SK-N-SH (cell line): ENCODE measurements at regions not wholly inside any gene's neighbourhood (a gene's known extent, or its start where the extent isn't known, plus 50 kb on each side); places are given as distances from the start of the nearest gene placed in this dataset.

Experiments used
- CTCF ChIA-PET: fragments of 300-600, 350-600 bp; formaldehyde crosslinking; extraction: SDS; loops from one replicate; lab custom pipeline; 2021; lab: Yijun Ruan, JAX
- POLR2A ChIA-PET: fragments of 350-600 bp; sonication (Branson Sonifier 250); formaldehyde crosslinking; extraction: SDS; loops from one replicate; lab custom pipeline; 2020; ENCODE audit warnings: antibody characterized with exemption, inconsistent platforms; lab: Yijun Ruan, JAX
- DNase-seq: peaks from one replicate; pipeline ENCODE4 v3.0.0; 2012
- H2AFZ ChIP-seq: fragments of 200-600 bp; sonication (generic); 2 replicates; pipeline ENCODE4 v1.8.1; 2016; ENCODE audit warnings: antibody characterized with exemption, mild to moderate bottlenecking, low read depth
- H3F3A ChIP-seq: fragments of 200-600 bp; sonication (generic); replicated peaks from 2 replicates; pipeline ENCODE3; 2016; ENCODE audit warnings: antibody characterized with exemption, mild to moderate bottlenecking; ENCODE audit not compliant: insufficient read depth
- H3K27ac ChIP-seq, 2 experiments: fragments of 200-500 bp in 1 of 2; fragments of 200-600 bp in 1 of 2; sonication (Bioruptor generic) in 1 of 2; sonication (generic), shearing (Covaris generic) in 1 of 2; 2 replicates each; pipeline versions ENCODE4 v1.5.1 to v1.6.1; 2014 to 2016; ENCODE audit warnings: low read depth in 2 of 2, inconsistent platforms in 1 of 2, low read length in 1 of 2, mild to moderate bottlenecking in 1 of 2, mixed read lengths in 1 of 2
- H3K27me3 ChIP-seq: fragments of 200-600 bp; sonication (generic), shearing (Covaris generic); 2 replicates; pipeline ENCODE4 v1.6.1; 2016; ENCODE audit warnings: mixed run types; ENCODE audit not compliant: insufficient read depth
- H3K36me3 ChIP-seq, 2 experiments: fragments of 200-500 bp in 1 of 2; fragments of 200-600 bp in 1 of 2; sonication (Bioruptor generic) in 1 of 2; sonication (generic) in 1 of 2; replicated peaks in 1 of 2; 2 replicates each; pipeline versions ENCODE3 to v1.5.1; 2014 to 2016; ENCODE audit warnings: low read length in 1 of 2, mild to moderate bottlenecking in 1 of 2; ENCODE audit not compliant: insufficient read depth in 2 of 2, control insufficient read depth in 1 of 2
- H3K4me1 ChIP-seq, 2 experiments: fragments of 200-500 bp in 1 of 2; fragments of 200-600 bp in 1 of 2; sonication (Bioruptor generic) in 1 of 2; sonication (generic), shearing (Covaris generic) in 1 of 2; 2 replicates each; pipeline versions ENCODE4 v1.5.1 to v1.6.1; 2014 to 2016; ENCODE audit warnings: low read depth in 1 of 2, low read length in 1 of 2, mixed run types in 1 of 2; ENCODE audit not compliant: insufficient read depth in 2 of 2, control insufficient read depth in 1 of 2
- H3K4me2 ChIP-seq: fragments of 200-600 bp; sonication (generic), shearing (Covaris generic); 2 replicates; pipeline ENCODE4 v1.6.1; 2017; ENCODE audit warnings: mixed run types
- H3K4me3 ChIP-seq, 2 experiments: fragments of 200-500 bp in 1 of 2; fragments of 200-600 bp in 1 of 2; sonication (Bioruptor generic) in 1 of 2; sonication (generic), shearing (Covaris generic) in 1 of 2; 2 replicates each; pipeline versions ENCODE4 v1.5.1 to v1.8.1; 2014 to 2016; ENCODE audit warnings: low read depth in 2 of 2, inconsistent platforms in 1 of 2, low read length in 1 of 2, mild to moderate bottlenecking in 1 of 2, mixed read lengths in 1 of 2, moderate library complexity in 1 of 2
- H3K79me2 ChIP-seq: fragments of 200-600 bp; sonication (generic); 2 replicates; pipeline ENCODE4 v1.8.1; 2017; ENCODE audit warnings: mild to moderate bottlenecking; ENCODE audit not compliant: insufficient read depth
- H3K9ac ChIP-seq: fragments of 200-600 bp; sonication (generic); 2 replicates; pipeline ENCODE4 v1.6.1; 2017; ENCODE audit warnings: mixed run types
- H3K9me2 ChIP-seq: fragments of 200-600 bp; sonication (generic); 2 replicates; pipeline ENCODE4 v1.6.1; 2017; ENCODE audit warnings: mixed run types
- H3K9me3 ChIP-seq: fragments of 200-600 bp; sonication (generic); 2 replicates; pipeline ENCODE4 v1.6.1; 2017; ENCODE audit warnings: mixed run types, mild to moderate bottlenecking, moderate library complexity
- H4K20me1 ChIP-seq: fragments of 200-600 bp; sonication (generic); 2 replicates; pipeline ENCODE4 v1.6.1; 2017; ENCODE audit warnings: mild to moderate bottlenecking, mixed run types; ENCODE audit not compliant: insufficient read depth
- EP300 ChIP-seq, 2 experiments: IDR thresholded peaks; 2 replicates each; pipeline versions ENCODE4 v1.4.0 to v1.6.1; 2012; ENCODE audit warnings: borderline replicate concordance in 1 of 2, low read depth in 1 of 2, low read length in 1 of 2
- EZH2phosphoT487 ChIP-seq: fragments of 200-600 bp; sonication (generic); IDR thresholded peaks from 2 replicates; pipeline ENCODE4 v1.6.1; 2017; ENCODE audit warnings: low read depth, mixed run types, mild to moderate bottlenecking, antibody characterized with exemption, moderate library complexity, borderline replicate concordance
- FOXJ3 ChIP-seq: sonication (generic); formaldehyde crosslinking; IDR thresholded peaks from 2 replicates; pipeline ENCODE4 v1.5.1; 2020; ENCODE audit warnings: mild to moderate bottlenecking, missing genetic modification reagents
- FOXM1 ChIP-seq: IDR thresholded peaks from 2 replicates; pipeline ENCODE4 v1.4.0; 2012; ENCODE audit warnings: low read depth, mild to moderate bottlenecking
- MEF2A ChIP-seq: IDR thresholded peaks from 2 replicates; pipeline ENCODE4 v1.4.0; 2012; ENCODE audit warnings: low read depth, borderline replicate concordance
- NRF1 ChIP-seq: IDR thresholded peaks from 2 replicates; pipeline ENCODE4 v1.6.1; 2012; ENCODE audit warnings: low read depth, mild to moderate bottlenecking, low read length
- RAD21 ChIP-seq: IDR thresholded peaks from 2 replicates; pipeline ENCODE4 v1.6.1; 2012; ENCODE audit warnings: mild to moderate bottlenecking, low read length
- REST ChIP-seq: IDR thresholded peaks from 2 replicates; pipeline ENCODE4 v1.6.1; 2012; ENCODE audit warnings: mild to moderate bottlenecking, low read depth, low read length, moderate library complexity
- RXRA ChIP-seq: IDR thresholded peaks from 2 replicates; pipeline ENCODE4 v1.4.0; 2012; ENCODE audit warnings: low read depth, mild to moderate bottlenecking, borderline replicate concordance
- SIN3A ChIP-seq: IDR thresholded peaks from 2 replicates; pipeline ENCODE4 v1.6.1; 2012; ENCODE audit warnings: low read depth, mild to moderate bottlenecking, low read length, moderate library complexity, borderline replicate concordance
- YY1 ChIP-seq: IDR thresholded peaks from 2 replicates; pipeline ENCODE4 v1.4.0; 2012; ENCODE audit warnings: low read depth, mild to moderate bottlenecking
- ZBTB33 ChIP-seq: IDR thresholded peaks from 2 replicates; pipeline ENCODE4 v1.4.0; 2012; ENCODE audit warnings: low read depth, borderline replicate concordance
- WGBS: methylation state at CpG from one replicate; pipeline ENCODE4 v1.1.6; 2017; ENCODE audit warnings: low lambda C conversion rate; 5-methylcytosine and 5-hydroxymethylcytosine counted together
- TF ChIP-seq, protein P1 (sequence below): fragments of 200-600 bp; sonication (generic); IDR thresholded peaks from 2 replicates; pipeline ENCODE4 v1.6.1; 2017; ENCODE audit warnings: antibody characterized with exemption, mild to moderate bottlenecking, moderate library complexity

DNA sequence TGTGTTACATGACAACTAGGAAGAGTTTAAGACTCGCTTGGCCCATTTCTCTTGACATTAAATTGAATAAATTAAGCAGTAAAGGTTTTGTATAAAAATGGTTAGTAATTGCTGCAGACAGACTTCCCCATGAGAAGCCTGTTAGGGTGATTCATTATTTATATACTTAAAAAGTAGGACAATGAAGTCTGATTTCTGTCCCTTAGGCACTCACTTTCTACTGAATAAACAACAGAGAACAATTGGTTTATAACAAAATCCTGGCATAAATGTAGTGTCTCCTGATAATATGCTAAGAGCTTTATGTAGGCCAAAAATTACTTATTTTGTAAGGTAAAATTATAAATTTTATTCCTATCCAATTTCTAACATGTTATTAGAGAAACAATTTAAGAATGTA lies 2138.5 kb upstream of the PCDH20 start:
- Histone ChIP-seq H3K36me3 (no peaks in the 10 kb centered on the region), H3K79me2 (no peaks in the 10 kb centered on the region), H3F3A (peaks cover 4% of the 10 kb centered on the region), H4K20me1 (no peaks in the 10 kb centered on the region), H3K4me2 (no peak overlapping the region), H3K4me3 (no peak overlapping the region), H3K27ac (no peak overlapping the region), H3K4me1 (no peaks in the 10 kb centered on the region), H3K9me3 (no peaks in the 10 kb centered on the region), H3K27me3 (no peaks in the 10 kb centered on the region), H3K9ac (no peak overlapping the region), H3K9me2 (no peaks in the 10 kb centered on the region), H2AFZ (no peak overlapping the region)
- TF ChIP-seq REST (no peak), YY1 (no peak), RXRA (no peak), SIN3A (no peak), FOXJ3 (CRISPR knock-in tag) (no peak), ZBTB33 (no peak), FOXM1 (no peak), EP300 (IDR thresholded peaks at IDR 0.05; ENCODE audit: borderline replicate concordance in 1 of 2, low read depth in 1 of 2, low read length in 1 of 2) (no peak), RAD21 (no peak), EZH2phosphoT487 (no peak), MEF2A (no peak), NRF1 (no peak)
- TF ChIP-seq, protein P1, sequence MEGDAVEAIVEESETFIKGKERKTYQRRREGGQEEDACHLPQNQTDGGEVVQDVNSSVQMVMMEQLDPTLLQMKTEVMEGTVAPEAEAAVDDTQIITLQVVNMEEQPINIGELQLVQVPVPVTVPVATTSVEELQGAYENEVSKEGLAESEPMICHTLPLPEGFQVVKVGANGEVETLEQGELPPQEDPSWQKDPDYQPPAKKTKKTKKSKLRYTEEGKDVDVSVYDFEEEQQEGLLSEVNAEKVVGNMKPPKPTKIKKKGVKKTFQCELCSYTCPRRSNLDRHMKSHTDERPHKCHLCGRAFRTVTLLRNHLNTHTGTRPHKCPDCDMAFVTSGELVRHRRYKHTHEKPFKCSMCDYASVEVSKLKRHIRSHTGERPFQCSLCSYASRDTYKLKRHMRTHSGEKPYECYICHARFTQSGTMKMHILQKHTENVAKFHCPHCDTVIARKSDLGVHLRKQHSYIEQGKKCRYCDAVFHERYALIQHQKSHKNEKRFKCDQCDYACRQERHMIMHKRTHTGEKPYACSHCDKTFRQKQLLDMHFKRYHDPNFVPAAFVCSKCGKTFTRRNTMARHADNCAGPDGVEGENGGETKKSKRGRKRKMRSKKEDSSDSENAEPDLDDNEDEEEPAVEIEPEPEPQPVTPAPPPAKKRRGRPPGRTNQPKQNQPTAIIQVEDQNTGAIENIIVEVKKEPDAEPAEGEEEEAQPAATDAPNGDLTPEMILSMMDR: no peak
- ChIA-PET CTCF (no interaction called here), POLR2A (no interaction called here)
- 57% methylated on average over 1 of the region's 1 CpG for WGBS
- DNase-seq: no peak
